GM18508 (cell line): ENCODE measurements at regions not wholly inside any gene's neighbourhood (a gene's known extent, or its start where the extent isn't known, plus 50 kb on each side); places are given as distances from the start of the nearest gene placed in this dataset.

Source experiments
- ATAC-seq: cut with Tn5 transposase; IDR thresholded peaks from one replicate; pipeline ENCODE4 v1.9.1; 2021; ENCODE audit warnings: moderate number of reproducible peaks; ENCODE audit not compliant: insufficient read depth, unreplicated experiment

GRCh38 chr18:73879328-73879727 is 268.3 kb downstream of the FBXO15 start:
- ATAC-seq: no peak

DNA sequence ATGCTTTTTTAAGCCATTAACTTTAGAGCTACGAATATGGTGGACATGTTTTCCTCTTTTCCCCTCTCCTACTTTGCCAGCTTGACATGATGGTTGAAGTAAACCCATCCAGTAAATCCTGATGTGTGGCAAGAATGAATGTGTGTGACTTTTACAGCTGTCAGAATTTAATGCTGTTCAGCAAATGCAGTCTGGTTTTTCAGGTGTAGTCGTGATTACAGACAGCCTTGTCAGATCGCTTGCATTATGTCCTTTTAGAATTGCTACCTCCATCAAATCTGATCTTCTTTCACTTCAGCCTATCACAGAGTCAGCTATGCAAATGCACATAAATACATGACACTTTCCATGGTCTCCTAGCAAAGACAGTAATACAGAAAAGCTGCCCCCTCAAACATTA is 278.5 kb downstream of the FBXO15 start:
- no peak for ATAC-seq

- ATAC-seq: no peak
Measured at GRCh38 chr18:73861771-73862170, 285.9 kb downstream of the FBXO15 start.

- no peak for ATAC-seq
Measured at GRCh38 chr18:73859837-73860397, 287.7 kb downstream of the FBXO15 start.

DNA sequence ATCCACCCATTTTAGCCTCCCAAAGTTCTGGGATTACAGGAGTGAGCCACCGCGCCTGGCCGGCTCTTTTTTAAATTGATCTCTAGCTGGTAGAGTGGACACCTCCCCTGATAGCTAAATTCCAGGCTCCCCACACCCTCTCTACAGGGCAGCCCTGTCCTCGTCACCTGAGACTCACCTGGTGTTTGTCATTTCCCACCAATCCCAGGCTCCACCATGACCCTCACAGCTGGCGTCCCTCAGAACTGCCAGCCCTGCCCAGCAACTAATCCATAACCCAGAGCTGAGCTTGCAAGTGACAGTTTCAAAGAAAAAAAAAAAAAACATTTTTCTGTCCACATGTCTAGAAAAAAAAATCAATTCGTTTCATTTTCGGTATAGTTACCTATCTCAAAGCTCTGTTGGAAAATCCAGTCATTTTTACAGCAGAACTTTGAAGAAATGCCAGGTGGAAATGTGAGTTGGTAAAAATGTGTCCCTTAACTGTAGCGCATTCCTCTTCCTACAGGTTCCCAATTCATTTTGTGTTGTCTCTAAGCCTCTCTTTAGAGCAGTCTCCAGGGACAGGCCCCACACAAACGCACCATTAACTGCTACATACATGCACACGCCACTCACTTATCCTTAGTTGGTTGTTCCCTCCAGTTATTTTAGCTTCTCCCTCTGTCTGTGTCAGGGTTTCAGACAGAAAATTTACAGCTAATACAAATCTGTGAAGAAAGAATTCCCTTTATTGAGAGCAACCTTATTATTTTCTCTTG is 294.7 kb downstream of the FBXO15 start:
- ATAC-seq: no peak

- ATAC-seq: no peak
Measured at GRCh38 chr18:73850782-73851181, 296.9 kb downstream of the FBXO15 start.

DNA sequence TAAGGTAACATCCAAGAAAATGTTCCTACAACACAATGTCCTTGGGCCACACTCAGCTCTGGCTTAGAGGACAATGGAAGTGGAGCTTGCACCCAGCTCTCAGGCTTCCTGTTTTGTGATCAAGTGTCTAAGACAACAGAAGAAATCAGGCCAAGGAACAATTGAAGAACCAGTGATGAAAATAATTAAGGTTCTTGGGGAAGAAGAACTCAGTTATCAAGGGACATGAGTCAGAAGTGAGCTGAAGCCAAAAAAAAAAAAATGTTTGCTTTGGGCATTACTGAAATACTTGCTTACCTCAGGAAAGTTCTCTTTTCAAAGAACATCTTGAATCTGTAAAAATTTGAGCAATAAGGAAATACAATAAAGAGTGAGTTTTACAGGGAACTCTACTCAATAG is 299.0 kb downstream of the FBXO15 start:
- no peak for ATAC-seq

DNA sequence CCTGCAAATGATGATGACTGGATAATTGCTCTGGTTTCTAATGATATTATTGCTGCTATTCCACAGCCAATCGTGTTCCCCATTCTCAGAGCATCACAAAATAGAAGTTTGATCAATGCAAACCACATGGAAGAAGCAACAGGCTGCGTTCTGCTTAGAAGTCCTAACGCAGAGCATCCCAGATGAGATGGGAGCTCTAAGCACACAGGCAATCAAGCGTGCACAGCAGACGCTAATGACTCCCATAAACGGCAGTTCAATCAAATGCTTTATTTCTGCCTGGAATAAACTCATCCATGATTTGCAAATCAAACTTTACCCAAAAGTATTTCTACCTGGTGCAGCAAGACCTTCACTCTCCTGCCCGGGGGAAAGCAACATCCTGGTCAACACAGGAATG is 304.2 kb downstream of the FBXO15 start:
- no peak for ATAC-seq

DNA sequence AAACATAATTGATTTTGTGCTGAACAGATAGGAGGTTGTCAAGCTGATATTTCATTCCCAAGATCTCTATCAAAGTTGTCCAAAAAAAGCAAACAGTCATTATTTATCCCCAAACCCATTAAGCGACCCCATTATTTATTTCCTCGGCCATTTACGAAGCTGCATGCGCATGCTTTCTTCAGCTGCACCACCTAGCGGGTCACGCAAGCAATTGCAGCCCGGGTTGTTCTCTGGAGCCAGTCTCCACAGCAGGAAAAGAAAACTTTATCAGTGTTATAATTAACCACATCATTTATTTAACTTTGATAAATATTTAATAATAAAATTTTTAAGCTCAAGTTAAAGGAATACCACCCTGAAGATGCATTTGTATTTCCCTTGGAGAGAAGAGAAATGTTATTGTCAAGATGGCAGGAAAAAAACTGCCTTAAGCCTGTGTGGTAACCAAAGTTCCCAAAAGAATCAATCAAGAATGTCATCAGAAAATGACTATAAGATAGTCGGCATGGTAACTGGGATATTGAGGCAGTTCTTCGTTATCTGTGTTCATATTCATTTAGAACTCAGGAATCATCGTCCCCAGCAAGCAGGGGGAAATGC is 304.7 kb downstream of the FBXO15 start:
- ATAC-seq: peak; percentile 82

DNA sequence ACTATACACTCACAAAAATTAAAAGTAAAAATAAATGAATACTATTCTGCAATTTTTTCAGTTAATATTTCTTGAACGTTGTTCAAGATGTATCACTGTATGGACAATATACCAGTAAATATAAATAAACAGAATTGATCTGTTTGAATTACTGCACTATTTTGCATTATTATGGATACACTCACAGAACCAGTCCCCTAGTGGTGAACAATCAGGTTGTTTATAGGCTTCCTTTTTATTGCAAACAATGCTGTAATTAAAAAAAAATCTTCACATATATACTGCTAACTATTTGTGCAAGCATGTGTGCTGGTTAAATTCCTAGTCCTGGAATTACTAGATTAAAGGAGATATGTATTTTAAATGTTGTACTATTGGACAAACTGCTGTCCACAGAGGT is 306.0 kb downstream of the FBXO15 start:
- ATAC-seq: no peak

DNA sequence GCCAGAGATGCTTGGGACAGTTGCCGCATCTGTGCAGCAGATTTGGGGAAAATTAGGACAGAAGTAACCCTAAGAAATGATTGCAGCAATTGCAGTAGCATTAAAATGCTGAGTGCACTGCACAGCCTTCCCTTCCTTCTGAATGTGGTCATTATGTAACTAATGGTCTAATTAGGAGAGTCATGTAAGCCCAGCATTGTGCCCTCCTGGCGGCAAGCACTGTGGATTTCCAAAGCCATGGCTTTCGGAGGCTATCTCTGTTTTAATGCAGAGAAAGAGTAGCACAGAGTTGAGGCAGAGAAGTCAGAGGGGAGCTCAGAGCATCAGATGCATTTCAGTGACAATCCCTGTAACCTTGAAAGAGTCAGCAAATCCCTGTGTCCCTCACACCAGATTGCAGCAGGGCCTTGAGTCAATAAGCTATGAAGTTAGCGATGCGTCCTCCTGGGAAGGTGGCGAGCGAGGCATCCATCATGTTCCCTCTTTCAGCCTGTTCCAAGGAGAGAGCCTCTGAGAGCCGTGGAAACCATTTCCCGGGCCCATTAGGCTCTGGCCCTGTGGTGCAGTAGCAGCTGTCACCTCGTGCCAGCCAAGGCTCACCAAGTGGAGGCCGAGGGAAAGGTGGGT is 307.2 kb downstream of the FBXO15 start:
- ATAC-seq: no peak

DNA sequence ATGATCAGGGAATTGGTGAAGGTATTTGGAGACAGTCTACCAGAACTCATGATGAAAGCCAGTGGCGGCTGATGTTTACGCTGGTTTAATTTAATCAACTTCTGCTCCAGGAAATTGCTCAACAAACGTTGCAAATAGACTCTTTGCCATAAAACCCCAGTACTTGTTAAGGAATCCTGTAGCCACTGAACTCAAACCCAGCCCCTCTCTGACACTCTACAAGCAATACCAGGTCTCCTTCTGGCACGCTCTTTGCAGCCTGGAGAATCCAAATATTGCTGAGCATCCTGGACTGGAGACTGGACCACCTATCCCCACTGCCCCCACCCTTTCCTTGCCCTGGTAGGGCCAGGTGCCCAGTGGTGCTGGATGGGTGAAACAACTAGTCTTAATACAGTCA is 308.2 kb downstream of the FBXO15 start:
- no peak for ATAC-seq

- no peak for ATAC-seq
Measured at GRCh38 chr18:73838107-73838506, 309.5 kb downstream of the FBXO15 start.

DNA sequence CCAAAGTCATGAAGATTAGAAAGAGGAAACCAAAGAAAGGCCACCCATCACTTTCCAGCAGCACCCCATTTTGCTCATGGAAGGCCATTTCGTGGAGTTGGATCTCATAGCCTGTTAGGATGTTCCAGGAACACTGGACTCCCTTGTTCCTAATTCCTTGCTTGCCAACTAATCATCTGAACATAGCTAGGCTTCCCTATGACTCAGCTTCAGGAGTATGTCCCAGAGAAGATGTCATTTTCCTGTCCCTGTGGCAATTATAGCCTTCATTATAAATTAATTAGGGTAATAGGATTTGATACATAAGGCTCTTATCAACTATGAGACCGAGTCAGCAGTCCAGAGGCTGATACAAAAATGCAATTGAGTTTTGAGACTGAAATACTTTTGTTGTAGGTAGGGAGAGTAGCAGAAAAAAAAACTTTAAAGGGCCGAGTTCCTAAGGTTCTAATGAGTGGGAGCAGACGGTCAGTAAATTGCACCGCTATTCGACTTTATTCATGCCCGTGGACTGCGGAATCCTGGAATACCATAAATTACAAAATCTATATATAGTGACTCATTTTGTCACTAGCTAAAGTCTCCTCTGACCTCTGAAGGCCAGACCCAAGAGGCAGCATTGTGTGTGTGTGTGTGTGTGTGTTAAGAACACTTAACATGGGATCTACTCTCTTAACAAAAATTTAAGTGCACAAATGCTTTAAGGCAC is 311.8 kb downstream of the FBXO15 start:
- ATAC-seq: no peak

DNA sequence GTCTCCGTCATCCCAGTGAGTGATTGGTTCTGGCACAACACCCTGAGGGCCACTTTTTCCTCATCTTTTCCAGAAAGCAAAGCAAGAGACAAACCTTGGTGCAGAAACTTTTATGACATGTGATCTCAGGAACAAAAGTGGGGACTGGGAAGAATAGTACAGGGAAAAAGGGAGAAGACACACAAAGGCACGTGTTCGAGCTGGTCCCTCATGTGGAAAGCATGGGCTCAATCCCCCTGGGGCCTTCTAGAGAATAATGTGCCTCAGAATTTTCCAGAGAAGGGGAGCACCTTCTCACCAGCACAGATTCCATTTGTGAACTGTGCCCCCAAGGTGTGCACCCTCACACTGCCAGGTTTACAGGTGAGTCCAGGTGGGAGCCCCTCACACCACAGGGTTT is 312.6 kb downstream of the FBXO15 start:
- ATAC-seq: no peak

GRCh38 chr18:73831688-73832087 is 315.9 kb downstream of the FBXO15 start:
- no peak for ATAC-seq

DNA sequence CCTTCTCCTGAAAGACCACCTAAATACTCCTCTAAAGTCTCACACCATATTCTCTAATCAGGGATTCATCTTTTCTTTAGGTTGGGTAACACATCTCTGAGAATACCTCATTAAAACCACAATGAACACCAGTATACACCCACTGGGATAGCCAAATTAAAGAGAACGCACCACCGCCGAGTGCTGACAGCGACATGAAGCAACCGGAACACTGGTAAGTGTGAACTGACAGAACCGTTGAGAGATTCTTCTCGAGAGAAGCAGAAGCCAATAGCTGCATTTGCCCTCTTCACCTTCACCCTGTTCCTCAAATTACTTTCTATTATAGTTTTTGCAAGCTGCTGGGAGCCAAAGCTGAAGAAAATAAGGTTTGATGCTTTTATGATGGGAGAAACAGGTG is 318.5 kb downstream of the FBXO15 start:
- no peak for ATAC-seq

DNA sequence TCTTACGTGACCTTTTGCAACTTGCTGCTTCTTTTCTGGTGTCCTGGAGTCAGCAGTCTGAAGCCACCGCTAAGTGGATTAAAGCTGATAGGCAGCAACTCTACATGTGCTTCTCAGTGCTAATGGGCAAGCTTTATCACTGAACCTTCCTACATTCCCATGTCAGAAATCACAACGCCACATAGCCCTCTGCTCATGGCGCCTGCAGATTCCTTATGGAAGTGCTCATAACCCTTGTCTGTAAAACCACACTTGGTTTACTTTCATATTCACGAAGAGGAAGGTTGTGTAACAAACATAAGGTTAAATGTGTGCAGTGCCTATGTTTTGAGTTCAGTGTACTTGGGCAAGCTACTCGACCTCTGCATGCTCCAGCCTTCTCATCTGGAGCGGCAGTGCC is 319.8 kb downstream of the FBXO15 start:
- no peak for ATAC-seq

DNA sequence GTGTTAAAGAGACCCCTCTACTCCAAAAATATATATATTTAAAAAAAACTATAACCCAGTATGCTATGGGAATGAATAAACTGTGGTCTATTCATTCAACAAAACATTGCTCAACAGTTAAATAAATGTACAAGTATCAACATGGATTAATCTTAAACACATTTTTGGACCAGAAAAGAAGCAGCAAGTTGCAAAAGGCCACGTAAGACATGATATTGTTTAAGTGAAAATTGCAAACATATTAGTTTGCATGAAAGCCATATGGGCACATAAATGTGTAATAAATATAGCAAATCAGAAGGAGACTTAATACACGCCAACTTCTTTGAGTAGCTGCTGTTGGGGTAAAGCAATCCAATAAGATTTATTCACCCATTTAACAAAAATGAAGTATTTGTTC is 321.5 kb downstream of the FBXO15 start:
- no peak for ATAC-seq

DNA sequence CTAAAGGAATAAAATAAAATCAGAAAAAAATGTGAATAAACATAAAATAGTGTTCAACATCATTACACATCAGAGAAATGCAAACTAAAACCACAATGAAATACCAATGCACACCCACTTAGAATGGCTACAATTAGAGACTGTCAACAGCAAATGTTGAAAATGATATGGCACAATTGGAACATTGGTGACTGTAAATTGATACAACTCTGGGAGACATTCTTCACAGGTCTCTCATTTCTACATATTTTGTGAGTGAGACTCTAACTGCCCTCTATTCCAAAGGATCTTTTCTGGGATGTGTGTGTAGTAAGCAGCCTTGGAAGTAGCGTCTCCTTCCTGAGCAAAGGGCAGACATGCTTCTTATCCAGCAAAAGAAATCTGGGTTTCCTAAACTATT is 323.0 kb downstream of the FBXO15 start:
- ATAC-seq: no peak

DNA sequence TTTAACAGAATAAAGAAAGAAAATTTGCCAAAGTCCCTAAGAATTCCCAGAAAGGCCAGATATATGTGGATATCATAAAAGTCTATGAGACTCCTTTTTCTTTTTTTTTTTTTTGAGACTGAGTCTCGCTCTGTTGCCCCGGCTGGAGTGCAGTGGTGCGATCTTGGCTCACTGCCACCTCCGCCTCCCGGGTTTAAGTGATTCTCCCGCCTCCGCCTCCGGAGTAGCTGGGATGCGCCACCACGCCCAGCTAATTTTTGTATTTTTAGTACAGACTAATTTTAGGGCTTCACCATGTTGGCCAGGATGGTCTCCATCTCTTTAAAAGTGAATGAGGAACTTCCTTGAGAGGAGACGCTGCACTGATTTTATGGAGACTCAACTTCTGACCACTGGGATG is 335.2 kb downstream of the FBXO15 start:
- ATAC-seq: no peak
